ENCODE measurements at regions not wholly inside any gene's neighbourhood (a gene's known extent, or its start where the extent isn't known, plus 50 kb on each side); places are given as distances from the start of the nearest gene placed in this dataset.

GRCh38 chr1:25027822-25028586 is 97.9 kb upstream of the RUNX3 start:
- TF ChIP-seq CTCF (conservative IDR thresholded peaks at IDR 0.05) (no peak), EZH2 (IDR thresholded peaks at IDR 0.05; ENCODE audit: low read depth) (no peak)

All from PC-9 (cell line).